AG04450 (cell line): ENCODE measurements at regions not wholly inside any gene's neighbourhood (a gene's known extent, or its start where the extent isn't known, plus 50 kb on each side); places are given as distances from the start of the nearest gene placed in this dataset.

Experiments
- CTCF ChIA-PET: fragments of 300-600, 350-600 bp; formaldehyde crosslinking; extraction: SDS; loops from one replicate; lab custom pipeline; 2022; ENCODE audit warnings: antibody characterized with exemption, inconsistent platforms; lab: Charles Lee
- POLR2A ChIA-PET: fragments of 350-600 bp; formaldehyde crosslinking; extraction: SDS; loops from one replicate; lab custom pipeline; 2021; ENCODE audit warnings: antibody characterized with exemption, inconsistent platforms; lab: Yijun Ruan, JAX
- DNase-seq: peaks from one replicate; pipeline ENCODE4 v3.0.0-alpha.2; 2011; ENCODE audit warnings: low read depth, low spot score
- H3K27ac ChIP-seq: one replicate; pipeline ENCODE4 v1.5.1; 2012; ENCODE audit warnings: low read depth, low read length, control low read depth
- H3K27me3 ChIP-seq: one replicate; pipeline ENCODE4 v1.6.0; 2012; ENCODE audit warnings: low read length; ENCODE audit not compliant: control insufficient read depth, insufficient read depth
- H3K4me3 ChIP-seq: 2 replicates; pipeline ENCODE4 v1.5.1; 2011; ENCODE audit warnings: mild to moderate bottlenecking, low read depth, low read length, control low read depth
- H3K9me3 ChIP-seq: 2 replicates; pipeline ENCODE4 v1.5.1; 2012; ENCODE audit warnings: low read length; ENCODE audit not compliant: control insufficient read depth, insufficient read depth
- CTCF ChIP-seq: IDR thresholded peaks from 2 replicates; pipeline ENCODE4 v1.5.1; 2011; ENCODE audit warnings: low read depth, low read length, control low read depth, inconsistent platforms

GRCh38 chr16:9479008-9479407, 387.6 kb downstream of the HAPSTR1 start:
- TF ChIP-seq CTCF, result no peak
- DNase-seq, result no peak
- Histone ChIP-seq H3K4me3 (no peak overlapping the region), H3K9me3 (peaks cover 7% of the 10 kb centered on the region), H3K27ac (no peak overlapping the region), H3K27me3 (no peaks in the 10 kb centered on the region)
- CTCF ChIA-PET, result no interaction called here
- POLR2A ChIA-PET, result no interaction called here

GRCh38 chr16:9480503-9480902, 389.1 kb downstream of the HAPSTR1 start:
- no peak for DNase-seq
- ChIA-PET POLR2A (no interaction called here), CTCF (no interaction called here)
- no peaks in the 10 kb centered on the region for H3K27me3 ChIP-seq
- TF ChIP-seq CTCF, result no peak
- no peak overlapping the region for H3K27ac ChIP-seq
- H3K4me3 ChIP-seq, result no peak overlapping the region
- H3K9me3 ChIP-seq, result peaks cover 13% of the 10 kb centered on the region

- H3K27ac ChIP-seq, result no peak overlapping the region
- POLR2A ChIA-PET, result no interaction called here
- H3K4me3 ChIP-seq, result no peak overlapping the region
- no peak for TF ChIP-seq CTCF
- no peaks in the 10 kb centered on the region for H3K27me3 ChIP-seq
- H3K9me3 ChIP-seq, result peaks cover 16% of the 10 kb centered on the region
- CTCF ChIA-PET, result no interaction called here
- no peak for DNase-seq
Observed at GRCh38 chr16:9481747-9482730, 390.6 kb downstream of the HAPSTR1 start.

DNA sequence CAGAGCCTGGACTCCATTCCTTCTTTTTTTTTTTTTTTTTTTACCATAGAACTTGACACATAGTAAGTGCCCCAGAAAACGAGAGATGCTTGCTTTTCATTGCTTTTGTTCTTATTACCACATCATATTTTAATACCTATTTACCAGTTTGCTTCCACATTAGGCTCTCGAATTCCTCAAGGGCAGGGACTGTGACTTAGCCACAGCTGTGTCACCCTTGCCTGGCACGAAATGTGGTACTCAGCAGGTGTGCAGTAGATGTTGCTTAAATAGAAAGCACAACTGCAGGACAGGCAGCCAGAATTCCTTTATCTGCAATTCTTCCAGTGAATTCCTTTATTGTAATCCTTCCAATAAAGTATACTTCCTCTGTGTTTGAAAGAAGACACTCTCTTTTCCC, 393.0 kb downstream of the HAPSTR1 start:
- ChIA-PET CTCF (no interaction called here), POLR2A (no interaction called here)
- Histone ChIP-seq H3K27me3 (no peaks in the 10 kb centered on the region), H3K9me3 (peaks cover 16% of the 10 kb centered on the region), H3K4me3 (no peak overlapping the region), H3K27ac (no peak overlapping the region)
- no peak for TF ChIP-seq CTCF
- no peak for DNase-seq

- no peak for DNase-seq
- CTCF ChIA-PET, result no interaction called here
- no peak overlapping the region for H3K4me3 ChIP-seq
- no peak overlapping the region for H3K27ac ChIP-seq
- H3K9me3 ChIP-seq, result peaks cover 12% of the 10 kb centered on the region; the same call in 1 of the 2 replicates
- H3K27me3 ChIP-seq, result no peaks in the 10 kb centered on the region
- no peak for TF ChIP-seq CTCF
- POLR2A ChIA-PET, result no interaction called here
Observed at GRCh38 chr16:9484881-9485280, 393.4 kb downstream of the HAPSTR1 start.
